Urinary bladder (tissue), 3 donors: ENCODE measurements at regions not wholly inside any gene's neighbourhood (a gene's known extent, or its start where the extent isn't known, plus 50 kb on each side); places are given as distances from the start of the nearest gene placed in this dataset.

Source experiments
- DNase-seq: peaks from one replicate; pipeline ENCODE4 v3.0.0-alpha.2; 2015; ENCODE audit errors: extremely low spot score
- H3K27ac ChIP-seq: one replicate; pipeline ENCODE4 v1.5.1; 2013; ENCODE audit warnings: low read depth, mild to moderate bottlenecking, moderate library complexity
- H3K36me3 ChIP-seq: one replicate; pipeline ENCODE4 v1.6.1; 2013; ENCODE audit warnings: mild to moderate bottlenecking, moderate library complexity; ENCODE audit not compliant: insufficient read depth
- H3K4me1 ChIP-seq: one replicate; pipeline ENCODE4 v1.6.1; 2013; ENCODE audit warnings: mild to moderate bottlenecking, moderate library complexity; ENCODE audit not compliant: insufficient read depth
- H3K4me3 ChIP-seq: one replicate; pipeline ENCODE4 v1.5.1; 2013; ENCODE audit warnings: low read depth, low read length
- WGBS: extraction: QIAGEN DNeasy Blood & Tissue Kit; methylation state at CpG from one replicate; pipeline ENCODE4 v1.1.7; 2013; 5-methylcytosine and 5-hydroxymethylcytosine counted together
- donor health status: healthy with polysubstance abuse.
- donor health status: healthy.

DNA sequence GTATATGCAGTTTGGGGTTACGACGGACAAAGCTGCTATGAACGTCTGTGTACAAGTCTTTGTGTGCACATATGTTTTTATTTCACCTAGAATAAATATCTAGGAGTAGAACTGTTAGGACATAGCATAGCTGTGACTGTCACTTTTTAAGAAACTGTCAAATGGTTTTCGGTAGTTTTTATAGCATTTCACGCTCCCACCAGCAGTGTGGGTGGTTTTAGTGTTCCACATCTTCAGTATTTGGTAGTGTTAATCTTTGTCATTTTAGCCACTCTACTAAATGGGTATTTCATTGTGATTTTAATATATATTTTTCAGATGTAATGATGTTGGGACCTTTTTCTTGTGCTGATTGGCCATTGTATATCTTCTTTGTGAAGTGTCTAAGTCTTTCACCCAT lies 109.1 kb upstream of the BCAT1 start:
- DNase-seq: no peak
- 82% methylated on average over 5 of the region's 5 CpGs for WGBS
- Histone ChIP-seq H3K36me3 (no peaks in the 10 kb centered on the region), H3K4me1 (no peaks in the 10 kb centered on the region), H3K4me3 (no peak overlapping the region), H3K27ac (no peak overlapping the region)

DNA sequence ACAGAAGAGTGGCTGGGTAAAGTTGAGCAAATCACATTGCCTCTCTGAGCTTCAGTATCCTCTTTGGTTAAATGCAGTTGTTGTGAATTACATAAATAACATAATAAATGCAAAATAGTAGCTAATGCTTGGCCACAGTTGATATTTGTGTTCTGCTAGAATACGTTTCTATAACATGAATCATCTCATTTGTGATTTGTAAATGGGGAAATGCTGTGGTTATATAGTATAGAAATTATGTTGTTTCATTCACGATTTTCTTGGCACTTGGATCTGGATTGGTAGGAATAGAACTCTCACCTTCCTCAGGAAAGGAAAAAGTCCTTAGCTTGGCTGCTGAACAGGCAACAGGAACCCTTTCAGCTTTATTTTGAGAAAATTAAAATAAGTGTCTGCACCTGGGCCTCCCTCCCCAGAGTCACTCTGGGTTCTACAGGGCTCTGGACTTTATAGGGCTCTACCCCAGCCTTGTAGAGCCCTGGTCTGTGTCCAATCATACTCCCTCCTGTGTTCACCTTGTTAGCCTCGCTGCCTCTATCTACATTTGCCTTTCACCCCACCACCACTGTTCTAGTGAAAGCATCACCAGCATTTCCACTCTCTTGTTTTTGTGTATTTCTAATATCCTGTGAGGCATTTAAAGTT lies 107.7 kb upstream of the BCAT1 start:
- WGBS: 69% methylated on average over 3 of the region's 3 CpGs
- Histone ChIP-seq H3K4me1 (no peaks in the 10 kb centered on the region), H3K36me3 (no peaks in the 10 kb centered on the region), H3K27ac (peak overlapping the region; percentile 56), H3K4me3 (no peak overlapping the region)
- no peak for DNase-seq

DNA sequence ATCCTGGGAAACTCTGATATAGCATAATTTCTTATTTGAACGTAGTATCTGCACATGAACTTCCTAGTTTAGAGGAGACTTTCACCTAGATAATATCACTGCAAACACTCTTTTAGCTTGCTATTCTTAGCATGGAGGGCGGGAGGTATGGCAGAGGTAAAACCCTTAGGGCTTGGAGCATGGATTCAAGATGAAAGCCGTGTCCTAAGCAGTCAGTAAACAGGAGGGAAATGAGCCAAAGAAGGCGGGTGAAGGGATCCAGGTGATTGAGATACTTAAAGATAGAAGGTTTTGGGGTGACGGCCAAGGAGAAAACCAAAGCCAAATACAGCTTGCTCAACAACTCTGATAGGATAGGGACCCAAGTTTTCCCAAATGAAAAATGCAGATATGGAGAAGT lies 107.1 kb upstream of the BCAT1 start:
- DNase-seq: no peak
- WGBS: 68% methylated on average over 5 of the region's 5 CpGs
- peak overlapping the region; percentile 56 for H3K27ac ChIP-seq
- H3K4me1 ChIP-seq: no peaks in the 10 kb centered on the region
- no peaks in the 10 kb centered on the region for H3K36me3 ChIP-seq
- no peak overlapping the region for H3K4me3 ChIP-seq

DNA sequence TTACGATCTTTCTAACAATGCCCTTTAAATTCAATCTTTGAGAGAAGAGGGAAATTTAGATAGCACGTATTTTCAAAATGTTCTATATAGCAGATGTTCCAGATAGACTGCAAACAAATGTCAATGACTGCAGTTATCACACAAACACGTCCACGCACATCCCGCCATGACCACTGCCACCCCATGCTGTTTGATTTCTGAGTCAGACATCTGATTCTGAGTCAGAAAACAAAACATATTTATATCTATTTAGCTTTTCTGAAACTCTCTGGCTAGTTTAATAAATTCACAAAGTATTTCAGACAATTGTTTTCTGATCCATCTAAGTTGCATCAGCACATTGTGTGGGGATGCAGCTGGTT lies 105.9 kb upstream of the BCAT1 start:
- no peaks in the 10 kb centered on the region for H3K4me1 ChIP-seq
- peak overlapping the region; percentile 84 for H3K27ac ChIP-seq
- no peak for DNase-seq
- 63% methylated on average over 5 of the region's 5 CpGs for WGBS
- no peaks in the 10 kb centered on the region for H3K36me3 ChIP-seq
- peak overlapping the region; percentile 22 for H3K4me3 ChIP-seq

DNA sequence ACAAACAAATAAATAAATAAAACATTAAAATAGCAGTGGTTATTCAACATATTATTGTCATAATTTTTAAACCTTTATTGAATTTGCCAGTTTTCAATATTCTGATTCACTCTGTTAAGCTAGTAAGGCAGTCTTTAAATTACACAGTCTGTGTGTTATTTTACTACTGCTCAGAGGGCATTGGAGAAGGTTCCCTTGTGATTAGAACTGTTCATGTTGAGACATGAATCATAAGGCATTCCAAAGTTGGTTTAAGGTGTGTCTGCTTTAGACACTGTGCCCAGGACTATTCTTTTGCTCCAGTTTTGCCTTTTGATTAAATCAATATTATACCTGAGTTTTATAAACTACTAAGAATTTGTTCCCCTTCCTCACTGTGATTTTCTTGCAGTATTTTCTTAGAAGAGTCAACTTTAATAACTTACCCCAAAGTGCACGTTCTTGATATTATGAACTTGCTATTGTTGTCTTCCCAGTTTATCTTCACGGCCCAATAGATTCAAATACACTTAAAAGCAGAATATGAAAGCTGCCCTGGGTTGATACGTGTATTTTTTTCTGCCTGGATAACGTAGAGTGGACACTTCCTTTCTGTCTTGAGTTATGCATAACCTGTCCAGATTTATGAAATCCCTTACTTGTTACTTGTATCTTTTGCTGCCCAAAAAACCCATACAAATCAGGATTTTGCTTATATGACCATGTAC lies 105.3 kb upstream of the BCAT1 start:
- DNase-seq: peak; percentile 25
- Histone ChIP-seq H3K27ac (peak overlapping the region; percentile 84), H3K4me3 (peak overlapping the region; percentile 22), H3K36me3 (no peaks in the 10 kb centered on the region), H3K4me1 (no peaks in the 10 kb centered on the region)
- 64% methylated on average over 4 of the region's 4 CpGs for WGBS

DNA sequence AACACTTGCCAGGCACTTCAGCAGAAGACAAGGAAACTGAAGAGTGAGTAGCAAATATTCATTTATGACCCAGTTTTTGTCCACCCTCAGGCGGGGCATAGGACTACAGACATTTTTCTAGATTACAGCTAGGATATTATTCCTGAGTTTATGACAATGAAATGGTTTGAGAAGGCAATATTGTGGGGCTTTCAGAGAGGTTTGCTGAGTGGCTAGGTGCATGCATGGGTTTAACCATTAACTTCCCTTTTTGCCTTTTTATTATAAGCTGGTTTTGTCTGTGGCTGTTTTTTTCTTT lies 104.0 kb upstream of the BCAT1 start:
- 65% methylated on average over 1 of the region's 1 CpG for WGBS
- no peak for DNase-seq
- H3K4me1 ChIP-seq: no peaks in the 10 kb centered on the region
- H3K27ac ChIP-seq: no peak overlapping the region
- no peaks in the 10 kb centered on the region for H3K36me3 ChIP-seq
- H3K4me3 ChIP-seq: peak overlapping the region; percentile 34

DNA sequence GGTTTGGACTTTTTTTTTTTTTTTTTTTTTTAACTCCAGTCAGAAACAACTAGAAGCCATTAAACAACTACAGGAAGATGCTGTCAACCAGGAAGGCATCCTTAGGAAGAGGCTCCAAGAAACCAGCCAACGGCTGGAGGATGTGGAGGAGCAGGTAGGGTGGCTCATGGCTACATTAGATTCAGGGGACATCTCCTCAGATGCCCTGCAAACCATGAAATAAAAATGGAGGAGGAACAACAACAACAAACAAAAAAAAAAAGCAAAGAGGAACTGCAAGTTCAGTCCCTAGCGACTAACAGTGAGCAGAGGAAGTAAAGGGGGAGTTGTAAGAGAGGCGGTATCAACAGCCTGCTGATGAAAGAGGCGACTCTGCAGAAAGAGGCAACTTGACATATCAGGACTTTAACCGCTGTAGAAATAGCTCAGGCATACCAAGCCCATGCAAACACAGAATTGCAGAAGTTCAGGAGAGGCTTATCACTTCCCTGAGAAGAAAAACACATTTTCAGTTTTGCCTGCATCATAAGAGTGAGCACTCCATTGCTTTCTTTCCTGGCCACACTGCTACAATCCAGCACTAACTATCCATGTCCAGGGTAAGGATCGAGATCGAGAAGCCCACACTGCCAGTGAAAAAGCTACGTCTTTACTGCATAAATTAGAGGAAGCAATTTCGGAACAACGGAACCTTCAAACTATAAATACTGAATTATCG lies 103.5 kb upstream of the BCAT1 start:
- H3K36me3 ChIP-seq: no peaks in the 10 kb centered on the region
- peak overlapping the region; percentile 34 for H3K4me3 ChIP-seq
- WGBS: 55% methylated on average over 11 of the region's 11 CpGs
- no peak overlapping the region for H3K27ac ChIP-seq
- H3K4me1 ChIP-seq: no peaks in the 10 kb centered on the region
- no peak for DNase-seq

DNA sequence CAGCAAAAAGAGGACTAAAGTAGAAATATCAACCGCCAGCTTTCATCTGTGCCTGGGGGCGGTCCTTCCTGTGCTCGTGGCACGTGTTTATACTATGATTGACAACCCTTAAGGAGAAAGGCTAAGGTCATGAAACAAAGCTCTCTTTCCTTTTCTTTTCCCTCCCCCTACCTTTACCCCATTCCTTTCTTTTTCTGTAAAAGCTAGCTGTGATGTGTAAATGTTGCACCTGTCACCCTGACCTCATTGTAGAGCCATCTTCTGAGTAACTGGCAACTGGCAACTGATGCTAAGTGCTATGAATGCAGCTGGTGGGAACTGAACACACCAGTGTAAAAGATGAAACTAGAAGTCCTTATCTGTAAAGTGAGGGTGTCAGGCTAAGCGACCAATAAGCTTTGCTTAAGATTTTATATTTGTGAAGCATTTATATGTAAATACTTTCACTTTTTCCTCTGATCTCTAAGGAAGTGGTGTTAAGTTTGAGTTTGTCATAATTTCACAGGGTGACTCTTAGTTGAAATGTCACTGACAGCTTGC lies 102.8 kb upstream of the BCAT1 start:
- Histone ChIP-seq H3K4me1 (no peaks in the 10 kb centered on the region), H3K4me3 (no peak overlapping the region), H3K36me3 (no peaks in the 10 kb centered on the region), H3K27ac (no peak overlapping the region)
- no peak for DNase-seq
- WGBS: 56% methylated on average over 5 of the region's 5 CpGs

DNA sequence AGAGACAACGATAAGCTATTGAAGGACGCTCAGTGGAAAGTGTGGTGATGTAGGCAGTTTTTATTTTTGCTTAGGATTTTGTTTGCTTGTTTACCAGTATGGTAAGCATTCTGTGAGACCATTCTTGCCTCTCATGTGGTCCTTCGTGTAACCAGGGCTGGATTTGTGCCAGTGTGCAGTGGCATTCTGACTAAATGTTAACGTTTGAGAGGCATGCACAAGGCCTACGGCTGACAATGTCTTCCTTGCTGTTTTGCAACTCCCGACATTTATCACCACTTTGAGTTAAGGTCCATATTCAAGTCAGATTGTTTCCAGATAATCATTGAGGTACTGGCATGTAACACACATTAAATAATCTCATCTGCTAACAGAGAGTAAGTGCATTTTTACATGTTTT lies 102.3 kb upstream of the BCAT1 start:
- 52% methylated on average over 6 of the region's 6 CpGs for WGBS
- no peak overlapping the region for H3K4me3 ChIP-seq
- H3K4me1 ChIP-seq: no peaks in the 10 kb centered on the region
- no peak overlapping the region for H3K27ac ChIP-seq
- H3K36me3 ChIP-seq: no peaks in the 10 kb centered on the region
- DNase-seq: no peak

DNA sequence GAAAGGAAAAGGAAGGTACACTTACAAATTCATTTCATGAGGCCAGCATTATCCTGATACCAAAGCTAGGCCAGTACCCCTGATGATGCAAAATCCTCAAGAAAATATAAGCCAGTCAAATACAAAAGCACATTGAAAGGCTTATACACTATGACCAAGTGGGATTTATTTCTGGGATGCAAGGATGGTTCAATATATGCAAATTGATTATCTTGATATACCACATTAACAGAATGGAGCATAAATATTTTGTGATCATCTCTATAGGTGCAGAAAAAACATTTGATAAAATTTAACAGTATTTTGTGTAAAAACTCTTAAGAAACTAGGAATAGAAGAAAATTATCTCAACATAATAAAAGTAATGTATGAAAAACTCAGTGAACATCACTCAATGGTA lies 97.0 kb upstream of the BCAT1 start:
- H3K4me3 ChIP-seq: no peak overlapping the region
- no peaks in the 10 kb centered on the region for H3K4me1 ChIP-seq
- DNase-seq: no peak
- H3K36me3 ChIP-seq: no peaks in the 10 kb centered on the region
- no peak overlapping the region for H3K27ac ChIP-seq

DNA sequence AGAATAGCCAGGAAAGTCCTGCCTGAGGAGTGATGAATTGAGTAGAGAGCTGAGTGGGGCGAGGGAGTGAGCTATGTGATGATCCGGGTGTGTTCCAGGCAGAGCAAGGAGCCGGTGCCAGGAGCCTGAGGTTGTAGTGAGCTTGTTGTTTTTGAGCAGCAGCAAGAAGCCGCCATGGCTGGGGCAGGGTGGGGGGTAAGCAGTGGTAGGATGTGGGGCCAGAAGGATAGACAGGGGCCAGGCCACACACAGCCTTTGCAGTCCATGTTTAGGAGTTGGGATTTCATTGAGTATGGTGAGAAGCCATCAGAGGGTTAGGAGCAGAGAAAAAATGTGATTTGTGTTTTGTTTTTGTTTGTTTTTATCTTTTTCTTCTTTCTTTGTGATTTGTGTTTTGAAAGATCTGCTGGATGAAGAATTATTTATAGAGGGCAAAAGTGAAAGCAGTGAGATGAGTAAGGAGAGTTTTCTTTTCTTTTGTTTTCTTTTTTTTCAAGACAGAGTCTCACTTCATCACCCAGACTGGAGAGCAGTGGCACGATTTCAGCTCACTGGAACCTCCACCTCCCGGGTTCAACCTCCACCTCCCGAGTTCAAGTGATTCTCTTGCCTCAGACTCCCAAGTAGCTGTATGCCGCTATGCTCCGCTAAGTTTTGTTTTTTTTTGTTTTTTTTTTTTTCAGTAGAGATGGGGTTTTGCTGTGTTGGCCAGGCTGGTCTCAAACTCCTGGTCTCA lies 92.3 kb upstream of the BCAT1 start:
- no peak overlapping the region for H3K27ac ChIP-seq
- no peak overlapping the region for H3K4me3 ChIP-seq
- H3K4me1 ChIP-seq: no peaks in the 10 kb centered on the region
- WGBS: 76% methylated on average over 9 of the region's 9 CpGs
- DNase-seq: no peak
- H3K36me3 ChIP-seq: no peaks in the 10 kb centered on the region

DNA sequence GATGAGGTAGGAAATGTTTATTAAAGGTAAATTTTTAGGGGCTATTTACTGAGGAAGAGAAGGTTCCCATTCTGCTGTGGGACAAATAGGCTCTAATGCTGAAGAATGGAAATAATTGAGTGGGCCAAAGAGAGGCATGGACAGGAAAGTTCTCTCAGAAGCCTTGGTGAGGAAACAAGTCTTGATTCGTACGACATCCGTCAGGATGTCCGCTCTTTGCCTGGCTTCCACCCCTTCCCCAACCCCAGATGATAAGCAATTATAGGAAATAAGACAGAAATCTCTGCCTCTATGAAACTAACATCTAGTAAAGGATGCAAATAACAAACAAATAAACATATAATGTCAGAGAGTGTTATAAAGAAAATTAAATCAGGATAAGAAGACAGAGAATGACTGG lies 91.7 kb upstream of the BCAT1 start:
- 72% methylated on average over 4 of the region's 4 CpGs for WGBS
- Histone ChIP-seq H3K27ac (no peak overlapping the region), H3K36me3 (no peaks in the 10 kb centered on the region), H3K4me3 (no peak overlapping the region), H3K4me1 (no peaks in the 10 kb centered on the region)
- no peak for DNase-seq

DNA sequence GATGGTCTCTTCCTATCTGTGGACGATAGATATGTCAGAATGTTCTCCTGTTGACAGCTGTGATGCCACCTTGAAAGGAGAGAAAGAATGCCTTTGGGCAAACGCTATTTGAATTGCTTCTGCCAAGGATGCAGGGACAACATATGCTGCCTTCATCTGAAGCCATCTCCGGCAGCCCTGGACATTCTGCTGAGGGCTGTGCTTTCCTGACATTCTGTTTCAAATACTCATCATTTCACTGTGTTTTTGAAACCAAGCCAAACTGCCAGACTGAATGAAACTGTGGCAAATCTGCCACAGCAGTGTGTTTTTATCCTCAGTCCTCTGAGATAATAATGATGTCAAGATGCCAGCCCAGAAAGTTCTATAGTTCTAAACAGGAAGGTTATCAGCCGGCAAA lies 85.8 kb upstream of the BCAT1 start:
- Histone ChIP-seq H3K4me3 (no peak overlapping the region), H3K27ac (no peak overlapping the region), H3K36me3 (no peaks in the 10 kb centered on the region), H3K4me1 (no peaks in the 10 kb centered on the region)
- WGBS: 56% methylated on average over 4 of the region's 4 CpGs
- DNase-seq: no peak
